Coronary artery (tissue), 2 donors: ENCODE measurements at regions not wholly inside any gene's neighbourhood (a gene's known extent, or its start where the extent isn't known, plus 50 kb on each side); places are given as distances from the start of the nearest gene placed in this dataset.

Experiments used
- DNase-seq: peaks from one replicate; pipeline ENCODE4 v3.0.0-alpha.2; 2017; ENCODE audit warnings: low spot score
- H3K27ac ChIP-seq, 2 donors: fragments of 200-600 bp; sonication (generic); one replicate each; pipeline ENCODE4 v1.5.1; 2016 to 2019
- H3K4me3 ChIP-seq: fragments of 200-600 bp; sonication (generic); 2 replicates; pipeline ENCODE4 v1.5.1; 2016; ENCODE audit warnings: mild to moderate bottlenecking, moderate library complexity
- TF ChIP-seq, protein P1 (sequence below): fragments of 200-600 bp; sonication (generic); IDR thresholded peaks from one replicate; pipeline ENCODE4 v1.5.1; 2019; ENCODE audit warnings: antibody characterized with exemption

DNA sequence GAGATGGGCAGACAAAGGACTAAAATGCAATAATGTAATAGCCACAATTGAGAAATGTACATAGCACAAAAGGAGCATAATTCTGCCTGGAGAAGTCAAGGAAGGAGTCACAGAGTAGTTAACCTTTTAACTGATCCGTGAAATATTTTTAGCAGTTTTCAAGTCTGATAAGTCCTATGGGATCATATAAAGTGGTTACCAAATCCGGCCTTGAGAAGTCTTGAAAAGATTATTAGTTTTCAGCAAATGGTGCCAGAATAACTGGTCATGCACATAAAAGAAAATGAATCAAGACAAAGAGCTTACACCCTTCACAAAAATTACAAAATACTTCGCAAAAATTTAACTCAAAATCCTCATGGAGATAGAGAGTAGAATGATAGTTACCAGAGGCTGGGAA lies 788.7 kb upstream of the AMOT start:
- Histone ChIP-seq H3K4me3 (no peak overlapping the region), H3K27ac (no peak overlapping the region)
- DNase-seq, result no peak
- TF ChIP-seq, protein P1, sequence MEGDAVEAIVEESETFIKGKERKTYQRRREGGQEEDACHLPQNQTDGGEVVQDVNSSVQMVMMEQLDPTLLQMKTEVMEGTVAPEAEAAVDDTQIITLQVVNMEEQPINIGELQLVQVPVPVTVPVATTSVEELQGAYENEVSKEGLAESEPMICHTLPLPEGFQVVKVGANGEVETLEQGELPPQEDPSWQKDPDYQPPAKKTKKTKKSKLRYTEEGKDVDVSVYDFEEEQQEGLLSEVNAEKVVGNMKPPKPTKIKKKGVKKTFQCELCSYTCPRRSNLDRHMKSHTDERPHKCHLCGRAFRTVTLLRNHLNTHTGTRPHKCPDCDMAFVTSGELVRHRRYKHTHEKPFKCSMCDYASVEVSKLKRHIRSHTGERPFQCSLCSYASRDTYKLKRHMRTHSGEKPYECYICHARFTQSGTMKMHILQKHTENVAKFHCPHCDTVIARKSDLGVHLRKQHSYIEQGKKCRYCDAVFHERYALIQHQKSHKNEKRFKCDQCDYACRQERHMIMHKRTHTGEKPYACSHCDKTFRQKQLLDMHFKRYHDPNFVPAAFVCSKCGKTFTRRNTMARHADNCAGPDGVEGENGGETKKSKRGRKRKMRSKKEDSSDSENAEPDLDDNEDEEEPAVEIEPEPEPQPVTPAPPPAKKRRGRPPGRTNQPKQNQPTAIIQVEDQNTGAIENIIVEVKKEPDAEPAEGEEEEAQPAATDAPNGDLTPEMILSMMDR, result no peak

DNA sequence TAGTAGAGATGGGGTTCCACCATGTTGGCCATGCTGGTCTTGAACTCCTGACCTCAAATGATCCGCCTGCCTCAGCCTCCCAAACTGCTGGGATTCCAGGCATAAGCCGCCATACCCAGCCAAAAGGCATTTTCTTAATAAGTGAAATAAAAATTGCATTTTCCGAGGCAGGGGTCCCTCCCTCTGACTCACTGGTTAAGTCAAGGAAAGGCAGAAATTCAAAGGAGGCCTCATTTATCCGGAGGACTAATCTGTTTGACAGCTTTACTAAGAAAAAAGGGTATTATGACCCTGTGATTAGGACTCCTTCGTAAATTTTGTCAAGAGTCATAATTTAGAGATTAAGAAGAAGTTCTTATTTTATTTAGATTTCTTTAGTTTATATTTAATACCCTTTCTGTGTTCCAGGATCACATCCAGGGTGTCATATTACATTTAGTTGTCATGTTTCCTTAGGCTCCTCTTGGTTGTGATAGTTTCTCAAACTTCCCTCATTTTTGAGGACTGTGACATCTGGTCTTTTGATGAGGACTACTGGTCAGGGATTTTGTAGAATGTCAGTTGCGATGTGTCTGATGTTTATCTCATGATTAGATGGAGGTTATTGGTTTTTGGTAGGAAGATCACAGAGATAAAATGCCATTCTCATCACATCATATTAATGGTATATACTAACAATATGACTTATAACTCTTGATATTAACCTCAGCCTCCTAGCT lies 753.7 kb upstream of the AMOT start:
- TF ChIP-seq, protein P1, result no peak
- DNase-seq, result no peak
- no peak overlapping the region for H3K27ac ChIP-seq
- no peak overlapping the region for H3K4me3 ChIP-seq

DNA sequence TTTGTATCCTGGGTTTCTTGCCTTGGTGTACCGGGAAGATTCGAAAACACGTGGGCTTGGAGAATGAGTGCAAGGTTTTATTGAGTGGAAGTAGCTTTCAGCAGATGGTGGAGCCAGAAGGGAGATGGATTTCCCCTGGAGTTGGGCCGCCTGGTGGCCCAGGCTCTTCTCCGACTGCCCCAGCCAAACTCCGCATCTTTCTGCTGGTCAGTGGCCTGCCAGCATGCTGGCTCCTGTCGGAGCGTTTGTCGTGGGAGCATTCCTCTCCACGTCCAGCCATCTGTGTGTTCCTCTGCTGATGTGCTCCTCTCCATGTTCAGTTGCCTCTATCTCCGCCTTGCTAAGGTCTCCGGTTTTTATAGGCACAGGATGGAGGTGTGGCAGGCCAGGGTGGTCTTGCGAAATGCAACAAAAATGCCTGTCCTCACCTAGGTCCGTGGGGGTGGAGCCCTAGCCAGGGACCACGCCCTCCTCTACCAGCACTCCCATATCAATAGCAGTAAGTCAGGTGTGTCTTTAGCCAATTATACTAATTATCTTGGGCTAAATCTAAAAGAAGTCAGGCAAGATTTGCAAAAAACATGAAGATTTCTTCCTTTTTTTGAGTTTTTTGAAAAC lies 745.8 kb upstream of the AMOT start:
- no peak overlapping the region for H3K4me3 ChIP-seq
- TF ChIP-seq, protein P1, result no peak
- no peak for DNase-seq
- no peak overlapping the region for H3K27ac ChIP-seq

DNA sequence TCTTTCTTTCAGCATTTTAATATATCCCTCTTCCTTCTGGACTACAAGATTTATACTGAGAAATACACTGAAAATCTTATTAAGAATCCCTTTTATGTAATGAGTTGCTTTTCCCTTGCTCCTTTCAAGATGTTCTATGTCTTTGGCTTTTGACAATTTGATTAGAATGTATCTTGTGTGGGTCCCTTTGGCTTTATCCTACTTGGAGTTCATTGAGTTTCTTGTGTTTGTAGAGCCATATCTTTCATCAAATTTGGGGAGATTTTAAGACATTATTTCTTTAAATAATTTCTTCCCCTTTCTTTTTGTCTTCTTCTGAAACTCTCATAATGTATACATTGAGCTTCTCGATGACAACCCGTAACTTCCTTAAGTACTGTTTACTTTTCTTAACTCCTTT lies 739.9 kb upstream of the AMOT start:
- H3K4me3 ChIP-seq, result no peak overlapping the region
- H3K27ac ChIP-seq, result no peak overlapping the region
- TF ChIP-seq, protein P1, result no peak
- no peak for DNase-seq

DNA sequence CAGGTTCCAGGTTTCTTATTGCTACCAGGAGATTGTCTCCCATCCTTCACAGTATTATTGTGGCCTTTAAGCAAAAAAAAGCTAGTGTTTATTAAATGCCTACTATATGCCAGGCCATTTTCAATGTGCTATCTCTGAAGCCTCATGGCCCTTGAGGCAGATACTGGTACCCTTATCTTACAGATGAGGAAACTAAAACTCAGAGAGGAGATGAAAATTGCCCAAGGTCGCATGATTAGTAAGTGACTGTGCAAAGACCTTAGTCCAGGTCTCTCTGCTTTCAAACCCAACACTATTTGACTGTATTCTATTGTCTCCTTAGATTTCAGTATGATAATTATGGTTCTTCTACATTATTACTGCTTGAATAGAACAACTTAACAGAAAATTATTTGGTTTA lies 717.9 kb upstream of the AMOT start:
- no peak for DNase-seq
- Histone ChIP-seq H3K4me3 (no peak overlapping the region), H3K27ac (no peak overlapping the region)
- TF ChIP-seq, protein P1, result no peak

DNA sequence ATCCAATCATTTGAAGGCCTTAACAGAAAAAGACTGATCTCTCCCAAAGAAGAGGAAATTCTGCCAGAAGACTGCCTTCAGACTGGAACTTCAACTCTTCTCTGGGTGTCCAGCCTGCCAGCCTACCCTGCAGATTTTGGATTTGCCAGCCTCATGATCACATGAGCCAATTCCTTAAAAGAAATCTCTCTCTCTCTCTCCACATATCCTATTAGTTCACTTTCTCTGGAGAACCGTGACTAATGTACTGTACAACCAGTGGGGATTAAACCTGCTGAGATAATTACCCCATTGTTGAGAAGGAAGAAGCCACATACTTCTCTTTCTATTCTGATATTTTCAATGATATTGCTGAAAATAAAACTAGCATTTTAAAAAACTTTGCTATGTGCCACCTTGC lies 711.3 kb upstream of the AMOT start:
- TF ChIP-seq, protein P1, result no peak
- Histone ChIP-seq H3K27ac (no peak overlapping the region), H3K4me3 (no peak overlapping the region)
- no peak for DNase-seq
